ENCODE measurements at regions not wholly inside any gene's neighbourhood (a gene's known extent, or its start where the extent isn't known, plus 50 kb on each side); places are given as distances from the start of the nearest gene placed in this dataset.

DNA sequence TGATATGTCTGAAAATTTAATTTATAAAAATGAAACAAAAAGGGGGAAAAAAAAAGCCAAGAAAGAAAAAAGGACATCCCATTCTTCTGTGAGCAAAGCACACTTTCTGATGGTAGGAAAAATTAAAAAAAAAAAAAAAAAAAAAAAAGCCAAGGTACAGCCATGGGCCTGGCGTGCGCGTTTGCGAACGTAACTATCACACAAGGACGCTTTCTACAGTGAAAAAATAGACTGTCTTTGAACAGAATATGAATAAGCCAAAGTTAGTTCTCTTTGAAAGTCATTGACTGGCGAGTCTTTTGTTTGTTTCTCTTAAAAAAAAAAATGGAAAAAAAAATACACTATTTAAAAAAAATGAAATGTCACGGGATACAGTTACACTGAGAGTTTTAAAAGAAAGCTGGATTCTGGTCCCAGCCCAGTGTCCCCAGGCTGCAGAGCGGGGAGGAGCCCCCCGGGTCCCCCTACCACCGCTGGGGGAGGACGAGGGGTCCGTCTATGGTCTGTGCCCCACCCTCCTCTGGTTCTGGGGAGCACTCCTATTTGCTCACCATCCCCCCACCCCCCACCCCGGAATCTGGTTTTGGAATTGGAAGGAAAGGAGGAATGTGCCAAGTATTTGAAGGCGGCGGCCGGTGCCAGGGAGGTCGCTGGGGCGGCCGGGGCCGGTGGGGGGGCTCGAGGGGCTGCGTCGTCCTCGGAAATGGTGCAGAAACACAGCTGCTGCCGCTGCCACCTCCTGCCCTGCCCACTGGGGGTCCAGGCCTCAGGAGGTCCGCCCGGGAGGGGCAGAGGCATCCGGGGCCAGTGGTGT lies 134.5 kb downstream of the PTPRS start:
- TF ChIP-seq POLR2A (IDR thresholded peaks at IDR 0.05), result no peak
- TF ChIP-seq, protein P1, sequence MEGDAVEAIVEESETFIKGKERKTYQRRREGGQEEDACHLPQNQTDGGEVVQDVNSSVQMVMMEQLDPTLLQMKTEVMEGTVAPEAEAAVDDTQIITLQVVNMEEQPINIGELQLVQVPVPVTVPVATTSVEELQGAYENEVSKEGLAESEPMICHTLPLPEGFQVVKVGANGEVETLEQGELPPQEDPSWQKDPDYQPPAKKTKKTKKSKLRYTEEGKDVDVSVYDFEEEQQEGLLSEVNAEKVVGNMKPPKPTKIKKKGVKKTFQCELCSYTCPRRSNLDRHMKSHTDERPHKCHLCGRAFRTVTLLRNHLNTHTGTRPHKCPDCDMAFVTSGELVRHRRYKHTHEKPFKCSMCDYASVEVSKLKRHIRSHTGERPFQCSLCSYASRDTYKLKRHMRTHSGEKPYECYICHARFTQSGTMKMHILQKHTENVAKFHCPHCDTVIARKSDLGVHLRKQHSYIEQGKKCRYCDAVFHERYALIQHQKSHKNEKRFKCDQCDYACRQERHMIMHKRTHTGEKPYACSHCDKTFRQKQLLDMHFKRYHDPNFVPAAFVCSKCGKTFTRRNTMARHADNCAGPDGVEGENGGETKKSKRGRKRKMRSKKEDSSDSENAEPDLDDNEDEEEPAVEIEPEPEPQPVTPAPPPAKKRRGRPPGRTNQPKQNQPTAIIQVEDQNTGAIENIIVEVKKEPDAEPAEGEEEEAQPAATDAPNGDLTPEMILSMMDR (IDR thresholded peaks at IDR 0.05), result no peak

All from transverse colon (tissue), 3 donors.